Activated CD4-positive, alpha-beta T cell treated with anti-CD3 and anti-CD28 coated beads, Interleukin-2, amount 50 U/mL, for 16 hours (primary cell): ENCODE measurements at regions not wholly inside any gene's neighbourhood (a gene's known extent, or its start where the extent isn't known, plus 50 kb on each side); places are given as distances from the start of the nearest gene placed in this dataset.

Experiments used
- DNase-seq: peaks from one replicate; pipeline ENCODE4 v3.0.0-alpha.2; 2020

DNA sequence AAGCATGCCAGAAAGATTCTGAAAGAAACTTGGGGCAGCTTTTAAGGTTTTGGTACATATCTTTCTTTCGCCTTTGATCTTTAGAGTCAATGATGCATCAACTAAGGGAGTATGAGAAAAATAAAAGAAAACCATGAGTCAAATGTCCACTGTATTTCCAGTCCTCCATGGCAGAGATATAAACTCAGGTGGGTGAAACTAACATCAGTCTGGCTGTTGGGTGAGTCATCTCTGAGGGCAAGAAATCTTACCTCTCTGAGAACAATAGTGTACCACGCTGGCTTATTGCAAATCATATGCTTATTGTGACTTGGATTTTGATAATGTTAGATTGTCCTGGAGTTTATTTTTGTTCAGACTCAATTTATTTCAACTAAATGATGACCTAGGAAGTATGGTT lies 521.0 kb downstream of the PLCL1 start:
- no peak for DNase-seq

DNA sequence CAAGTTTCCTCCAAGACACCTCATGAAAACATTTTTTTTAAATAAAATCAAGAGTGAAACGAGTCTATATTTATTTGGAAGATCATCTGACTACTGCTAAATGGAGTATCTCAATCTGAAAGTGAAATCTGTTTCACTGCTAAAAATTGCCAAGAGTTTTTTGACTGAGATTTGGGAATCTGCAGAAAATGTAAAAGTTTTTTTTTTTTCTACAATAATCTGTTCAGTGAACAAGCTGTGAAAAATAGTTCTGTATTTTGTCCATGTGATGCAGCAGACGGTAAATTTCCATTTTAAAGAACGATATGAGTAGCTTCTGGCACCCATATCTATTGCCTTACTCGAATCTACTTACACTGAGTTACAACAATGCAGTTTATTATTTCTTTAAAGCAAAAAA lies 519.7 kb downstream of the PLCL1 start:
- no peak for DNase-seq

DNA sequence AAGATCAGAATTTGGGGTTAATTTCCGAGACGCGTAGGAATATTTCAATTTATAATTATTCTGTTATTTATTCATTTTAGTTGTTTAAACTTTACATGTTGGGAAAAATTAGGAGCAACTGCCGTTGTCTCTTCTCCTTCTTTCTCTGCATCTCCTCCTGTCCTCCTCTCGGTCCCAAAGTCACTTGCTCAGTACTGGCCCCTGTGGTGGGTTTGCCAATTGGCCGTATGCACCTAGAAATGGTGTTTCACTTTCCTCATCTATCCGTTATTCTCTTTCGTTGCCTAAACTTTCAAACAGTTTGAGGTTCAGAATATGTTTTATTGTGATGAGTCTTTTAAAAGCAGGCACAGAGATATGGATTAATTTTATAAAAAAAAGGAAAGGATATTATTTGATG lies 517.9 kb downstream of the PLCL1 start:
- no peak for DNase-seq

DNA sequence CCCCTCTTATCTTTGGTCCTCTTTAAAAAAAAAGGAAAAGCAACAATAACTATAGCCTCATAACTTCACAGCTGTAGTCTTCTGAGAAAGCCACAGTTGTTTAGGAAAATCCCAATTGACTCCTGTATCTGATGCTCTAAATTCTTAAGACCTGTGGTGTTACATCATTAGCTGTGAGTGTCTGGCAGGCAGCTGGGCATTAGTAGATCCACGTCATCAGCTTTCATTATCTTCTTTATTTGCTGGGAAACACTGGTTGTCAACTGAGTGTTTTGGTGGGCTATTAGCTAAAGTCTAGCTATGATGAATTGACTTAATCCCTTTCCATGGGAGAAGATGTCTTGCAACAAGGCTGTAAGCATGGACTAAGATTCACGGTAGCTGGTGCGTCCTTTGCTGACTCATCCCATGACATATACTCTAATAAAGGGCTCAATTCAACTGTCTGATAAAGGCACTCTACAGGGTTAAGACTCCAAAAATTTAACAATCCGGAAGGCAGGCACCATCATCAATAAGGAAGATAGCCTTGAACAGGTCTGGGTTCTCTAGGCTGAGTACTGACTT lies 517.2 kb downstream of the PLCL1 start:
- DNase-seq = no peak

DNA sequence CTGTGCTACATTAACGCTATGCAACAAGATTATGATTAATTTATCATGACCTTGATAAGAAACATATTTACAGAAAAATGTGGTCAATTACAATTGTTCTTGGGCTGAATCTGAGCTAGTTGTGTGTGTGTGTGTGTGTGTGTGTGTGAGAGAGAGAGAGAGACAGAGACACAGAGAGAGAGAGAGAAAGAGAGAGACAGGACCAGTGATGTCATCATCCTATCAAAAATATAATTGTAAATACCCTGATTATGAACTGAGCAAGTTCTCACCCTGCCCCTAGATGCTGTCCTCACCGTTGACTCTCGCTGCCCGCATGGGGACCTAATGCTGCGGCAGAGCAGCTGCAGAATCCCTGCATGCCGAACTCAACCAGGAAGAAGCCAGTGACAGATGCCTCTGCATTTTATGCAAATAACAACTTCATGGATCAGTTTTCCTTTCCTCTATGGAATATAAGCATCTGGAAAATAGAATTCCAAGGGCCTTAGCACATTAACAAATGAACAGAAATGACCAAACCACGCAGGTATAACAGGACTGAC lies 512.5 kb downstream of the PLCL1 start:
- DNase-seq = no peak

DNA sequence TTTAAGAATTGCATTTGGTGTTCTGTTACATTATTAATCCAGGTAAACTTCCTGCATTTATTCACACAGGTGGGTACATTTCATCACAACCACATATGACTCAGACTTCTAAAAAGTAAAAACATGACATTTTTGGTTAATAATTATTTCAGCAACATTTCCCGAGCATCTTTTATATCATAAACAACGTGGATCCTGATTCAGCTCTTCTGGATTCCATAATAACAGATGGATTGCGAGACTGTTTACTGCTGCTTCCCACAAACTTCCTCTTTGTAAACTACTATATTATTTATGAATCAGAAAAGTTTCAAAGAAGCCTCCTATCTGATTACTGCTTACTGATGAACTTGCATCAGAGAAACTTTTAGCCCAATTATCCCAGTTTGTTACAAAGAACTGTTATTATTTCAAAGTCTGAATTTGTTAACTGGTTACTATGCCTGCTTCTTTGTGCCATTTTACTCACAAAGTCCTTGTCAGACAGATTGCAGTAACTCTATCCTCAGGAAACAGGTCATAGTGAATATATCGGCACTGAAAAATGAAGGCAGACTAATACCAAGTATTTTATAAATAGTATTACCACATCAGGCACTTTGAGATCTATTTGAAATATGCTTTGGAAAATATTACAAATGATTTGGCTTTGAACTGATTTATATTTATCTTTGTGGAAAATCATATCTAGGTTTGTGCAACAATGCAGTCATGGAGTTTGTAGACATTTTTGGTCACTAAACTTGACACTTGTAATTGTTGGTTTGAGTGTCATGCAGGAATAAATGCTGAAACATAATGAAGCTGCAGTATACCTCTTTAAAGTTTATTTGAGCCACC lies 511.6 kb downstream of the PLCL1 start:
- DNase-seq = no peak

DNA sequence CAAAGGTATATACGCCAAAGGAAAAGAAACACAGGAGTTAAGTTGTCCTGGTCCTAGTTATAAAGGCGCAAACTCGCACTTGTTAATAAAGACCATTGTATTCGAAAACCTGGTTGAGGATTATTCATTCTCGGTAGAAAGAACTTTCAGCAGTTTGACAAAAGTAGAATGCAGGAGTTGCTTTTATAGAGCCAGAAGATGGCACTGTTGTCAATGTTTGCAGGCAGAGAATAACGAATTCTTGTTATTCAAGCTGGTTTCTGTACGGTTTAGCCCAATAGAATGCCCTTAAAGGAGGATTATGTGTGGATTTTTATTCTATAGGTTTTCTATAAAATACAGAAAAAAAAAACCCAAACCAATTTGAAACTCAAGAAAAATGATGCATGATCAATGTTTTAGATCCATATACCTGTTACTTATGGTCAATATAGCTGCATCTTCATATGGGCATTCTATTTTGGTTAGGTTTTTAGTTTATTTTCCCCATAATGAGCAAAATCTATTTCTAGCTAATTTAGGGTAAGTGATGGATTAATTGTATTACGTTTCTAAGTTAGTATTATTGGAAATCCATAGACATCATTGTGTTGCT lies 510.3 kb downstream of the PLCL1 start:
- DNase-seq = peak; percentile 29

DNA sequence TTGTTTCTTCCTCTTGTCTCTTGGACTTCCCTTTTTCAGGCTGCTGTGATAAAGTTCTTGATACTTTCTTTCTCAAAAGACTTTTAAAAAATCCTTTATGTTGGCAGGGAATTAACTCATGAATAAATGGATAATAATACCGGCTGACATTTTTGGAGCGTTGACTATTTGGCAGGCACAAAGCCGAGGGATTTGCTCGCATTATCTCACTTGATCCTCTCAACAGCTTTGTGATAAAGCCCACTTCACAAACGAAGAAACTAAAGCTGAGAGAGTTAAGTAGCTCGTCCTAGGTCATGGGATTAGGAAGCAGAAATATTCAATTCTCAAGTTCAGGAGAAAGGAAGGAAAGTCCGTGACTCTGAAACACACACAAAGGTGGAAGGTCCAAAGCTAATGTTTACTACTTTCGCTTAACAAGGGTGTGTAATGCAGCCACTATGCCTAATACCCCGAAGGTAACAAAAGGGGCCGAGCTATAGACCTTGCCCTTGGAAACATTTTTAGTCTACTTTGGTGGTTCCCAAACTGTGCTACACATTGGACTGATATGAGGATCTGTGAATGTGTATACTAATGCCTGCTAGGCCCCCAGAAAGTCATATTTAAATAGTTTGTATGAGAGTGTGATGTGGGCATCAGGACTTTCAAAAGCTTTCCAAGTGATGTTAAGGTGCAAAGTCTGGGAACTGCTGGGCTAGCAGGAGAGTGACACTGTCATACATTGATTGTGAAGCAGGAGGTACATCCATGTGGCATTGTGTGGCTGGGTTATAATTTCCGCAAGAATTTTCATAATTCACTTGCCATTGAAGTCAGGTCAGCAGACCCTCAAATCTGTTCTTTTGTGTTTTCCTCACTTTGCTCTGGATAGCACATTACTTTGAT lies 508.4 kb downstream of the PLCL1 start:
- no peak for DNase-seq

DNA sequence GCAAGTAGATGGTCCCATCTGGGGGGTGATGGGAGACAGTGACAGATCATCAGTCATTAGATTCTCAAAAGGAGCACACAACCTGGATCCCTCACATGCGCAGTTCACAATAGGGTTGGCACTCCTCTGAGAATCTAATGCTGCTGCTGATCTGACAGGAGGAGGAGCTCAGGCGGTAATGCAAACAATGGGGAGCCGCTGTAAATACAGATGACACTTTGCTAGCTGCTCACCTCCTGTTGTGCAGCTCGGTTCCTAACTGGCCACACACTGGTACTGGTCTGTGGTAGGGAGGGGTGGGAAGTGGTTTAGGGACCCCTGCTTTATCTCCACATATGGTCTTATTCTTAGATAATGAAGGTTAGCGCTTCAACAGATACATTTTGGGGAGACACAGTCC lies 506.6 kb downstream of the PLCL1 start:
- no peak for DNase-seq

DNA sequence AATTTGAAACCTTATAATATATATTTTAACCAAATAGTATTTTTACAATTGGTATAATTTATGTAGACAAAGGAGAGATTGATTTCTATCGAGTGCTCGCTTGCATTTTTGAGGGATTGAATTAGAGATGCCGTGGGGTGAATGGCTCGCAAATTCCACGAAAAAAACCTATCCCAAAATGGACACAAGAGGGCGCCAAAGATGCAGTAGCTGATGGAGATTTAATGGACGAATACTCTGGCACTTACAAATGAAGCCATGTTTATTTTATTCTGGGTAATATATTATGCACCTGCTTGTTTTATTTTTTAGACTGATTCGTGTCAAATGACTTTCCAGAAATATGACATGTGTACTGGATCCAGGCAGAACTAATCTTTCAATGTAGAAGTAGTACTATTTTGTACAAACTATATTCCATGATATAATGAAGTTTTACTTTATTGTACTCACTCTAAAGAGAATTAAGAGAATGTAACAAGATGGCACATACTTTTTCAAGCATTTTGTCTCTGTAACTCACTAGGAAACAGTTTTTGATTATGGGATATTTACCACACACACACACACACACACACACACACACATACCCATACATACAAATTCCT lies 505.4 kb downstream of the PLCL1 start:
- peak; percentile 54 for DNase-seq

DNA sequence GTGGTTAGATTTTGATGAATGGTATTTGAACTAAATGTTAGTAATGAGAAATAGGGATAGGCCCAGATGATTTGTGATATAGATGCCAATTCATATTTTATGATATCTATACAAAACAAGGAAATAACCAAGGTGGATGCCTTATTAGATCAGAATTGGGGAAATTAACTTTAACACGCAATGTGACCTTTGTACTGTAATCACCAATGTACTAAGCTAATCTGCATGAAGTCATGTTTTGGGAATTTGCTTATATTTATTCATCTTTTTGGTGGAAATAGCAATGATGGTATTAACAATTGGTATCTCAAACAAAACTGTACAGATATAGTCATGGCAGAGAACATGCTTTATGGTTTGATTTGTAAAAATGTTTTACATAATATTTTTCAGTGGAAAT lies 504.7 kb downstream of the PLCL1 start:
- no peak for DNase-seq

DNA sequence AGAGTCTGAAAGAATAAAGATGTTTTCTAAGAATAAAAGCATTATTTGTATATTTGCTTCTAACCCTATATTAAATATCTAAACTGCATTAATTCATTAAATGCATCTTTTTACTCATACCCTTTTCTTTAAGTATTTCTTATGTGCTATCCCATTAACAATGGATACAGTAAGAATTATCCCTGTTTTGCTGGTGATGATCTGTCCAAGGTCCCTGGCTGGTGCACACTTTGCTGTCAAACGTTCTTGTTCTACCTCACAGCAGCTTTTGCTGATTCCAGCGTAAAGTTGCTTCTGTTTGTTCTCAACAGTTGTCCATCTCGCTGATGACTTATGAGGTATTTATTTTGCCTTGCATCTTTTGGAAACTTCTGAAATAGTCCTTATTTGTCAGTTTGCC lies 504.0 kb downstream of the PLCL1 start:
- no peak for DNase-seq

DNA sequence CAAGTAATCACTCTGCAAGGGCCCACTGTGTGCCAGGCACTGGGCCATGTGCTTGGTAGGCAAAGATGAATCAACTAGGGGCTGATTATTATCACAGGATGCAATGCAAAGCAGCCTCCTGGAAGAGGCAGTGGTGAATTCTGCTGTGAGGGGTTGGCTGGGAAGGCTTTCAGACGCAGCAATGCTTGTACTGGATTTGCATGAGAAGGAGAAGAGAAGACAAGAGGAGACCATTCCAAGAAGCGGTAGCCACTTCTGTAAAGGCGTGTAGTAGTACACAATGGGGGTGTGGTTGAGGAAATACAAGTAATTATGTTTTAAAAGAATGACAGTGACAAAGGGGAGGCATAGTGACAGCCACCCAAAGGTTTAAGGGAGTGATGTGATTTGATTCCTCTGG lies 502.7 kb downstream of the PLCL1 start:
- no peak for DNase-seq

DNA sequence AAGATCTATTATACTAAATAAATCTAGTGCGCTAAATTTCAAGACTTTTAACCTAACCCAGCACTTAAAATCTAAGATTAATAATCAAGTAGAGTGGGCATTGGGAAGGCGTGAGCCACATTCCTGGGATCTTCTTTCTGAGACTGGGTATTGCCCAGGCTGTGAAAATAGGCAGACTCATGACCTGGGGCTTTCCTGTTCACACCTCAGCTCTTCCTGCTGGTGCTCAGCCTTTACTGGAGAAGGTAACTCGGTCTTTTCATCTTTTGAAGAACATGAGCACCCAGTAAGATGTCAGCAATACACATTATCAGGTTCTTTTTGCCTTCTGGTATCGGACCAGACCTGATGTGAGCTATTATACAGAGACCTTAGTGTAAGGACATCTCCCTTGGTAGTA lies 500.5 kb downstream of the PLCL1 start:
- no peak for DNase-seq

DNA sequence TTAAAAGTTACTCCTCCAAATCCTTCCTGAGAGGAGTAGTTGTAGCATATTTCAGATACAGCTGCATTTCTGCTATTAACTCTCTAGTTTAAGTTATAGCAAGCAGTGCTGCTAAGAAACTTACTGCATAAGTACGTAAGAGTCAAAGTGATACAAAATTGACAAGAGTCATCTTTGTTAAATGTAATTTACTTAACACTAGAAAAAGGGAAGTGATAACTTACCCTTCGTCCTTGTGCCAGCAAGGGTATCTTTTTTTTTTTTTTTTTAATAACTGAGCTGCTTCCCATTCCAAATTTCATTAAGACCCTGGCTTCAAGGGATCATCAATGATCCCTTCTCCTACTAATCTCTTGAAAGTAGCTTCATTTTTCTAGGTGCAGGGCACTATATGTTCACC lies 493.0 kb downstream of the PLCL1 start:
- DNase-seq = no peak

DNA sequence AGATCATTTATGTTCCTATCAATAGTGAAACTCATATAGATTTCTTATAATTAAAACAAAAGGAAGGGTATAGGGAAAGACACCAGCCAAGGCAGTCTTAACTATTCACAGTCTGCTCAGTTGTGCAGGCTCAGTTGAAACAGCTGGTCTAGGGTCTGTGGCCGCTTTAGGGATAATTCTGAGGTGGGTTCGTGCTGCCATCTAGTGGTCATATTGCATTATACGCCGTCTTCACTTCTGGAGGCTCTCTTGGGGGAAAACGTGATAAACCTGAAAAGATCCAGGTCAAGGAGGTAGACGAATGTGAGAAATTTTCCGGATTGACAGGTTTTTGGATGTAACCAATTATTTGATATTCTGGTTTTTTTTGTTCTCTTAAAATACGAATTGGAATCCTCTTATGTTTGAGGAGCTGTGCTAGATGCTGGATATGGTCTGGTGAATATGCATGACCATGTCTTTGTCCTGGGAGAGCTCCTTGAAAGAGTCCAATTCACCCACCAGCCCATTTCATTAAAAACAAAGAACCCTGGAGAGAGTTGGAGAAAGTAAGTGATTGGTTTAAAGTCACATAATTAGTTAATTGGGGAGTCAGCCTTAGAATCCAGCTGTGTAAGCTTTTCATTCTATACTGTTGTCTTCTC lies 492.4 kb downstream of the PLCL1 start:
- DNase-seq = peak; percentile 53

DNA sequence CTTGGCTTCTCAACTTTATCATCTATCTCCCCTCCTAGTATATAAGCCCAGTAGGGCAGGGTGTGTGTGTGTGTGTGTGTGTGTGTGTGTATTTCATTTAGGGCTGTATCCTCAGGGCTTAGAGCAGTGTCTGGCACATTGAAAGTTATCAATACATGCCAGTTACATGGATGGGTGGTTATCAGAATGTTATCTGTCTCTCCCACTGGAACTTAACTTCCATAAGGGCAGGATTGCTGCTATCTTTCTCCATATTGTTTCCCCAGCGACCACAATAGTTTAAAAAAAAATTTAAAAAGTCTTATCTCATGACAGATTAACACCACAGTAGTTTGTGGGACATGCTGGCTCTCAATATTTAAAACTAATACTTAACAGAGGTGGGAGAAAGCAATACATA lies 488.9 kb downstream of the PLCL1 start:
- DNase-seq = no peak

DNA sequence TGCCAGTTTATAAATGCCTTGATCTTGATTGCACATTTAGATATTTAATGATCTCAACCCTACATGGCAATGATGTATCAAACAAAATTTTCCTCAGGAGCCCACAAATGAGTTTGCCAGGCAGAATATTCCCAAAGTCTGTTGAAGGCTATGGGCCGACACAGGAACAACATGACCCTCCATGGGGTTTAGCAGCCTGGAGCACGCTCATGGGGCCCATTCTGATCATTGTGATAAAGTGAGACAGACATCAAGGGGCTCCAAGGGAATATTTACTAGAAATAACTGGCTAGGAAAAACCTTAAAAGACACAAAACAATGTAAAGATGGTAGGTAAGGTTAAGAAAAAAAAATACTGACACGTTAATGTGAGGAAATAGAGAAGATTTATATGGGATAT lies 485.4 kb downstream of the PLCL1 start:
- no peak for DNase-seq

DNA sequence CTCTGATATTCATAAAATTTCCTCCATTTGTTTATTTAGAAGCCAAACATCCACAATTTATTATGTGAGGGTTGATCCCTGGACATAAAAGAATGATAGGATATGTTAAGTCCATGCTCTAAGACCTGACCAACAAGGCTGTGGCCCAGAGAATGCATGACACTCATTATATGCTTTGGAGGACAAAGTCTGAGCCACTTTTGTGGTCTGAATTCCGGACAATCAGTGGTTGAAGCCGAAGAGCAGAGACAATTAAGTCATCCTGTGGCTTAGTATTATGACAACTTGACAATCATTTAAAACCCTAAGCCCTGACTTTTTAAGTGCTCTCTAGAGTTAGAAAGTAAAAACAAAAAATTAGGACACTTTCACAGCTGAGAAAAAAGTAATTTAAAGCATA lies 483.3 kb downstream of the PLCL1 start:
- no peak for DNase-seq

DNA sequence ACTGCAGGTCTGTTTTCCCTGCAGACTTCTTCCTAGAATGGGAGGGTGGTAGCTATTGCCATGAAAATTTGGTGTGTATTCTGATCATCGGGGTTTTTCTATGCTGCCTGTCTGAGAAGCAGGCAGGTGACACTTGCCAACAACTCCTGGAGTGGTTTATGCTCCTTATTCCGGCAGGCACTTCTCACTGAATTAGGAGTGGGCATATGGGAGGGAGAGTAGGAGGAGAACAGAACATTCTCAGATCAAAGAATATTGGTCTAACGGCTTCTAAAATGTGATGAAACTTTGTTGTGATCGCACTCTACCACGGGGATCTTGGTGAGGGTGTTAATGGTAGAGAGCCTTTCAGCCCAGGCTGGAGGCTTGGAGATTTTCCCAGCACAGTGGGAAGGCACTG lies 480.8 kb downstream of the PLCL1 start:
- DNase-seq = no peak

DNA sequence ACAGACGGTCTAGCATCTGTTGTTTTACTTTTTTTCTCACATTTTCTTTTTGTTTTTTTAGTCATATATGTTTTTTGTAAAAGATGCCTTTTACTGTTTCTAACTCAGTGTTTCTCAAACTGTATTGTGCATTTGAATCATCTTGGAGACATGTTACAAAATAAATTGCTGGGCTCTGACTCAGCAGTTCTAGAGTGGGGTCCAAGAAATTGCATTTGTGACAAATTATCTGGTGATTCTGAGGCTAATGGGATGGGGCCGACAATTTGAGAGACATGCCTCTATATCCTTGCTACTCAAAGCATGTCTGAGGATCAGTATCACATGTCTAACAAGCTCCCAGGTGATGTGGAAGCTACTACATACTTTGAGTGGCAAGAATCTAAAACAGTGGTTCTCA lies 478.8 kb downstream of the PLCL1 start:
- no peak for DNase-seq

DNA sequence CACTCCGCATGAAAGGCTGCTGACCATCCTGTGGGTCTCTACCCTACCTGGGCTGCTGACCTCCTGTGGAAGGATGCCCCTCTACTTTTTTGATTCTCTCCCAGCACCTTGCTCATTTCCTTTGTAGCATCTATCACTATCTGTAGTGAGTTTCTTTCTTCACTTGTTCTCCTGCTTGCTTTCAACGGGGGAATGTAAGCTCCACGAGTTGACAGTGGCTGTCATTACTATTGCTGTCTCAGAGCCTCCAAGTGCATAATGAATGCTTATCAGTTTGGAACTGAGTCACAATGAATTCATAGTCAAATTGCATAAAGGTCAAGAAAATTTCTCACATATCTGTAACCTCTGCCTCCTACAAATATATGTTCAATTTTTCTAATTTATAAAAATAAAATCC lies 477.7 kb downstream of the PLCL1 start:
- DNase-seq = no peak
